ENCODE measurements at regions not wholly inside any gene's neighbourhood (a gene's known extent, or its start where the extent isn't known, plus 50 kb on each side); places are given as distances from the start of the nearest gene placed in this dataset.
A peak's percentile ranks its signal among the peaks of the same experiment; 100 is the strongest.
"Not testable (repeated sequence)": the region's sequence is repeated elsewhere in the genome, so short reads cannot be mapped to it uniquely, and the experiment has no call there.

GRCh38 chr16:29087673-29088072 is 102.8 kb downstream of the LAT start:
- DNase-seq = not testable (repeated sequence)

- peak; percentile 48 for DNase-seq
Measured at GRCh38 chr16:29081829-29082639, 97.2 kb downstream of the LAT start.

- peak; percentile 34 for DNase-seq
Measured at GRCh38 chr16:29074554-29075402, 89.9 kb downstream of the LAT start.

GRCh38 chr16:29062235-29062634 is 77.4 kb downstream of the LAT start:
- DNase-seq = not testable (repeated sequence)

GRCh38 chr16:29061467-29061921 is 76.6 kb downstream of the LAT start:
- not testable (repeated sequence) for DNase-seq

GRCh38 chr16:29060022-29060810 is 75.4 kb downstream of the LAT start:
- not testable (repeated sequence) for DNase-seq

GRCh38 chr16:29059575-29059974 is 74.7 kb downstream of the LAT start:
- DNase-seq = not testable (repeated sequence)
